Activated CD8-positive, alpha-beta T cell treated with anti-CD3 and anti-CD28 coated beads for 36 hours (primary cell): ENCODE measurements at regions not wholly inside any gene's neighbourhood (a gene's known extent, or its start where the extent isn't known, plus 50 kb on each side); places are given as distances from the start of the nearest gene placed in this dataset.

Experiments used
- ATAC-seq: fragments of 200-7000 bp; cut with Tn5 transposase; one replicate; pipeline ENCODE4 v1.10.0; 2021; ENCODE audit warnings: mild to moderate bottlenecking, moderate library complexity
- CTCF ChIA-PET: fragments of 350-600 bp; sonication (Branson Sonifier 250); formaldehyde crosslinking; loops from one replicate; lab custom pipeline; 2021; ENCODE audit warnings: antibody characterized with exemption; lab: Charles Lee
- POLR2A ChIA-PET: fragments of 350-600 bp; sonication (Branson Sonifier 250); formaldehyde crosslinking; loops from one replicate; lab custom pipeline; 2021; ENCODE audit warnings: antibody characterized with exemption; lab: Charles Lee
- DNase-seq: peaks from one replicate; pipeline ENCODE4 v3.0.0-alpha.2; 2020
- H3K27ac Mint-ChIP-seq: one replicate; pipeline ENCODE4 v1.8.0; 2021; ENCODE audit warnings: mild to moderate bottlenecking, mixed read lengths
- H3K27me3 Mint-ChIP-seq: one replicate; pipeline ENCODE4 v1.8.0; 2021; ENCODE audit warnings: mixed read lengths
- H3K36me3 Mint-ChIP-seq: one replicate; pipeline ENCODE4 v1.8.0; 2021; ENCODE audit warnings: low read depth, mixed read lengths
- H3K4me1 Mint-ChIP-seq: one replicate; pipeline ENCODE4 v1.8.0; 2021; ENCODE audit warnings: low read depth, mixed read lengths
- H3K4me3 Mint-ChIP-seq: one replicate; pipeline ENCODE4 v1.8.0; 2021; ENCODE audit warnings: mild to moderate bottlenecking, moderate library complexity, mixed read lengths
- H3K9me3 Mint-ChIP-seq: one replicate; pipeline ENCODE4 v1.8.0; 2021; ENCODE audit warnings: mixed read lengths
- CTCF ChIP-seq: fragments of 200-600 bp; IDR thresholded peaks from one replicate; pipeline ENCODE4 v1.8.0; 2022; ENCODE audit warnings: antibody characterized with exemption, mild to moderate bottlenecking
- intact Hi-C: fragments of 100-400 bp; cut with micrococcal nuclease; formaldehyde crosslinking; loops from one replicate; pipeline ENCODE4 v1.10.0; 2022

- Mint-ChIP-seq H3K9me3 (no peaks in the 10 kb centered on the region), H3K4me3 (no peak overlapping the region), H3K36me3 (no peaks in the 10 kb centered on the region), H3K27ac (no peak overlapping the region), H3K4me1 (no peaks in the 10 kb centered on the region), H3K27me3 (no peaks in the 10 kb centered on the region)
- no peak for ATAC-seq
- DNase-seq: no peak
- CTCF ChIA-PET: no interaction called here
- TF ChIP-seq CTCF: no peak
- POLR2A ChIA-PET: no interaction called here
- intact Hi-C loops: no loop called here
Observed at GRCh38 chr15:81905889-81906288, 139.9 kb downstream of the MEX3B start.

- POLR2A ChIA-PET: interaction anchor here (0.7 kb wide), 1 partner anchor 90 kb away, joined by 4 read pairs; no protein-coding TSS in a partner anchor
Observed at GRCh38 chr15:81901319-81901718, 144.5 kb downstream of the MEX3B start.

GRCh38 chr15:81899730-81900129 lies 146.1 kb downstream of the MEX3B start:
- POLR2A ChIA-PET: no interaction called here
- intact Hi-C loops: no loop called here
- no peak for DNase-seq
- H3K27ac Mint-ChIP-seq: no peak overlapping the region
- no peak overlapping the region for H3K4me3 Mint-ChIP-seq
- no peaks in the 10 kb centered on the region for H3K9me3 Mint-ChIP-seq
- no peaks in the 10 kb centered on the region for H3K36me3 Mint-ChIP-seq
- no peaks in the 10 kb centered on the region for H3K4me1 Mint-ChIP-seq
- TF ChIP-seq CTCF: no peak
- ATAC-seq: no peak
- H3K27me3 Mint-ChIP-seq: peaks cover 2% of the 10 kb centered on the region
- CTCF ChIA-PET: no interaction called here

More at GRCh38 chr15:81901319-81901718, 144.5 kb downstream of the MEX3B start:
- Mint-ChIP-seq H3K27me3 (peaks cover 2% of the 10 kb centered on the region), H3K4me1 (no peaks in the 10 kb centered on the region), H3K4me3 (no peak overlapping the region), H3K27ac (no peak overlapping the region), H3K36me3 (no peaks in the 10 kb centered on the region), H3K9me3 (no peaks in the 10 kb centered on the region)
- CTCF ChIA-PET: no interaction called here
- DNase-seq (no peak), ATAC-seq (no peak)
- no peak for TF ChIP-seq CTCF
- intact Hi-C loops: no loop called here

GRCh38 chr15:81899024-81899423 lies 146.8 kb downstream of the MEX3B start:
- intact Hi-C loops: no loop called here
- ChIA-PET CTCF (no interaction called here), POLR2A (no interaction called here)
- H3K27me3 Mint-ChIP-seq: peaks cover 2% of the 10 kb centered on the region
- H3K36me3 Mint-ChIP-seq: no peaks in the 10 kb centered on the region
- no peak overlapping the region for H3K4me3 Mint-ChIP-seq
- DNase-seq (no peak), ATAC-seq (no peak)
- no peaks in the 10 kb centered on the region for H3K4me1 Mint-ChIP-seq
- no peak overlapping the region for H3K27ac Mint-ChIP-seq
- TF ChIP-seq CTCF: no peak
- H3K9me3 Mint-ChIP-seq: no peaks in the 10 kb centered on the region

GRCh38 chr15:81897057-81897677 lies 148.7 kb downstream of the MEX3B start:
- Mint-ChIP-seq H3K4me1 (no peaks in the 10 kb centered on the region), H3K4me3 (no peak overlapping the region), H3K27ac (no peak overlapping the region), H3K27me3 (peaks cover 2% of the 10 kb centered on the region), H3K36me3 (no peaks in the 10 kb centered on the region), H3K9me3 (no peaks in the 10 kb centered on the region)
- ChIA-PET POLR2A (interaction anchor here (0.6 kb wide), 1 partner anchor 489 kb away, joined by 3 read pairs; no protein-coding TSS in a partner anchor), CTCF (interaction anchor here (1.5 kb wide), 1 partner anchor 9 kb away, joined by 3 read pairs; no protein-coding TSS in a partner anchor)
- ATAC-seq (no peak), DNase-seq (no peak)
- TF ChIP-seq CTCF: no peak
- intact Hi-C loops: no loop called here
